Heart left ventricle (tissue), 13 donors: ENCODE measurements at regions not wholly inside any gene's neighbourhood (a gene's known extent, or its start where the extent isn't known, plus 50 kb on each side); places are given as distances from the start of the nearest gene placed in this dataset.

ENCODE experiments used
- POLR2A ChIP-seq, 2 donors: fragments of 450-650 bp; IDR thresholded peaks; one replicate each; pipeline ENCODE4 v1.6.1; 2017; ENCODE audit warnings: antibody characterized with exemption in 2 of 2, mild to moderate bottlenecking in 2 of 2, moderate library complexity in 2 of 2
- TF ChIP-seq, protein P1 (sequence below), 12 donors: fragments of 200-600 bp; sonication (generic) in 4 of 12; IDR thresholded peaks; one replicate each; pipeline versions ENCODE4 v1.5.0 to v1.8.0; 2018 to 2022; ENCODE audit warnings: antibody characterized with exemption in 12 of 12, mild to moderate bottlenecking in 5 of 12
- donor health status: ischemic (EF 13 %, LVEDD 7.1; RV severe dilation, severe dysfunction).
- donor health status: DM: no; HTN: yes; CAD: no.
- donor health status: DM: no; HTN: no; CAD: no.
- donor health status: ischemic (EF 25% LVEDD 6.9; RV normal size, moderate dysfunction).
- donor health status: ischemic (EF 25% LVEDD 5.7; RV mildly dilated, moderate dysfunction).
- donor health status: ischemic (EF 35%, LVEDD 5.7; RV mildly dilated, moderate dysfunction).
- donor health status: nonischemic (EF 11% LVEDD 7.7; RV severe dilation, severe dysfunction).
- donor health status: DM: yes; HTN: yes; CAD: no.
- donor health status: PGD.
- donor health status: ischemic (EF 29% LVEDD 5.4; RV normal size, mild dysfunction).
- donor health status: nonischemic (EF 23%, LVEDD 6.1; RV moderate dilation, normal function).

DNA sequence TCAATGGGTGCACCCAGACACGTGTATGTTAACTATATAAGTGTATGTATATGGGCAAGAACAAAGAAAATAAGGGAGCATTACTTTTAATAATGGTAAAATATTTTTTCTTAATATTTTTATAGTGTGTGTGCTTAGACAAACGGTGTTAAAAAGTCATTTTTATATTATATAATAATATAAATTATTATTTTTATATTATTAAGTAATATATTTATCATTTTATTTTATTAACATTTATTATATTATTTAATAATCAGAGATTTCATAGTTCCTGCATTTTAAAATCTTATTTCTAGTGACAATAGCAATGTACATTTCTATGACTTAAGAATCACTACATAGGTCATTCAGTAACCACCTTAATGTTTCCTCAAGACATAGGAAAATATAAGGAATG lies 184.4 kb downstream of the SLITRK5 start:
- TF ChIP-seq, protein P1, sequence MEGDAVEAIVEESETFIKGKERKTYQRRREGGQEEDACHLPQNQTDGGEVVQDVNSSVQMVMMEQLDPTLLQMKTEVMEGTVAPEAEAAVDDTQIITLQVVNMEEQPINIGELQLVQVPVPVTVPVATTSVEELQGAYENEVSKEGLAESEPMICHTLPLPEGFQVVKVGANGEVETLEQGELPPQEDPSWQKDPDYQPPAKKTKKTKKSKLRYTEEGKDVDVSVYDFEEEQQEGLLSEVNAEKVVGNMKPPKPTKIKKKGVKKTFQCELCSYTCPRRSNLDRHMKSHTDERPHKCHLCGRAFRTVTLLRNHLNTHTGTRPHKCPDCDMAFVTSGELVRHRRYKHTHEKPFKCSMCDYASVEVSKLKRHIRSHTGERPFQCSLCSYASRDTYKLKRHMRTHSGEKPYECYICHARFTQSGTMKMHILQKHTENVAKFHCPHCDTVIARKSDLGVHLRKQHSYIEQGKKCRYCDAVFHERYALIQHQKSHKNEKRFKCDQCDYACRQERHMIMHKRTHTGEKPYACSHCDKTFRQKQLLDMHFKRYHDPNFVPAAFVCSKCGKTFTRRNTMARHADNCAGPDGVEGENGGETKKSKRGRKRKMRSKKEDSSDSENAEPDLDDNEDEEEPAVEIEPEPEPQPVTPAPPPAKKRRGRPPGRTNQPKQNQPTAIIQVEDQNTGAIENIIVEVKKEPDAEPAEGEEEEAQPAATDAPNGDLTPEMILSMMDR (IDR thresholded peaks at IDR 0.05), result no peak
- TF ChIP-seq POLR2A (IDR thresholded peaks at IDR 0.05), result no peak
